GM12892 (cell line): ENCODE measurements at regions not wholly inside any gene's neighbourhood (a gene's known extent, or its start where the extent isn't known, plus 50 kb on each side); places are given as distances from the start of the nearest gene placed in this dataset.

Source experiments
- DNase-seq: peaks from one replicate; pipeline ENCODE4 v3.0.0; 2011; ENCODE audit not compliant: insufficient read length
- FAIRE-seq: peaks from 2 replicates; lab custom pipeline; 2011; peaks lifted over from hg19 to GRCh38; lab: Jason Lieb, UNC
- POLR2A ChIP-seq: IDR thresholded peaks from 2 replicates; pipeline ENCODE4 v1.6.1; 2011; ENCODE audit warnings: low read depth, low read length, control low read depth
- POLR2AphosphoS5 ChIP-seq: IDR thresholded peaks from 2 replicates; pipeline ENCODE4 v1.6.1; 2011; ENCODE audit warnings: low read depth, low read length, control low read depth
- TAF1 ChIP-seq: IDR thresholded peaks from 2 replicates; pipeline ENCODE4 v1.6.1; 2011; ENCODE audit warnings: low read depth, mild to moderate bottlenecking, control low read depth, low read length, borderline replicate concordance

- FAIRE-seq, result no peak
These were observed 78.1 kb downstream of the SCG2 start for GRCh38 chr2:223524066-223524465.

DNA sequence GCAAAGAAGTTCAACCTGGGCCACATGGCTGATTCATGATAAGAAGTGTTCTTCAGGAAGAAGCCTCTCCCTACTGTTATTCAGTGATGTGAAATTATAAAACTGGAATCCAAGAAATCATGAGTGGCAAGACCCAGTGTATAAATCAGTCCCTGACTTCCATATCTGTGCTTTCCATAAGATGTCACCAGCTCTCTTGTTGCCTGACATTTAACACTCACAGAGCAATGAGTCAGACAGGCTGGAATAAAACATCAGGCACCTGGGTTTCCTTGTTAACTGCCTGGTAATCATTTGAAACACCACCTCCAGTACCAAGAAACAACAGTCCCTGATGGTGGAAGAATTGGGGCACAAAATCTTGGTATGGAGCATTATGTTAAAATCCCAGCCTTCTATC is 76.1 kb downstream of the SCG2 start:
- FAIRE-seq (no peak), DNase-seq (no peak)
- TF ChIP-seq POLR2A (no peak), TAF1 (no peak), POLR2AphosphoS5 (no peak)

More at GRCh38 chr2:223524066-223524465, 78.1 kb downstream of the SCG2 start:
- TF ChIP-seq POLR2AphosphoS5, result no peak
- TF ChIP-seq TAF1, result no peak
- TF ChIP-seq POLR2A, result no peak
- DNase-seq, result no peak

GRCh38 chr2:223528036-223528435 is 74.1 kb downstream of the SCG2 start:
- DNase-seq (no peak), FAIRE-seq (no peak)
- no peak for TF ChIP-seq TAF1
- no peak for TF ChIP-seq POLR2AphosphoS5
- TF ChIP-seq POLR2A, result no peak

DNA sequence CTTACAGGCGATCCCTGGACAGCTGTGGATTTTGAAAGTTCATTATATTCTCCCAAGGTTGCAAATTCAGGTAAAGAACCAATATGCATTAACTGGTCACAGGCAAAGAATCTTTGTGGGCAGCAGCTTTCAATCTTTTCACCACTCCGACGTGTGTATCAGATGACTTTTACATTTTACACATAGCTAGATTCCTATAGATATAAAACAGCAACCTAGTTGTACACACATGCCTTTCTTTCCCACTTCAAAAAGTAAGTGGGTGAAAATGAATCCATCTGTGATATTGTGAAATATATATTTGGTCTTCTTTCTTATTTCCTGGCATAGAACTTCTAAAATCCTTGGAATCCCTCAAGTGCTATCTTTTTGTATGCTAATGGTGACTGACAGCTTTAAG is 72.5 kb downstream of the SCG2 start:
- FAIRE-seq, result no peak
- TF ChIP-seq TAF1 (no peak), POLR2AphosphoS5 (no peak), POLR2A (no peak)
- no peak for DNase-seq

DNA sequence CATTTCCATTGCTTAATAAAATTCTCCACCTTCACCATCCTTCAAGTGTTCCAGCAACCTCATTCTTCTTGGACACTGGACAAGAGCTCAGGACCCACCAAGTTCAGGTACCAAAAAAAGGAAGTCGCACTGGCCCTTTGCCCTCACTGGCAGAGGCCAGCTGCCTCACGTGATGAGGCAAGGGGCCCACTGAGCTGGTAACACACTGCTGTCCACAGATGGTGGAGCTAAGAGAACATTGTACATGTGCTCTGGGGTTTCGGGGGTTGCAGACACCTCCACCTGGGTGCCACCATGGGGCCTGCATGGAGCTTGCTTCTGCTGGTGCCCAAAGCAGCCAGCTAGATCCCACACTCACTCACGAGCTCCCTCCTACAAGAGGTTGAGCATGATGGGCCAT is 71.3 kb downstream of the SCG2 start:
- no peak for FAIRE-seq
- TF ChIP-seq POLR2A, result no peak
- TF ChIP-seq TAF1, result no peak
- TF ChIP-seq POLR2AphosphoS5, result no peak
- DNase-seq, result no peak

- TF ChIP-seq POLR2AphosphoS5 (no peak), POLR2A (no peak), TAF1 (no peak)
- FAIRE-seq, result no peak
- DNase-seq, result no peak
These were observed 70.0 kb downstream of the SCG2 start for GRCh38 chr2:223532161-223532560.

DNA sequence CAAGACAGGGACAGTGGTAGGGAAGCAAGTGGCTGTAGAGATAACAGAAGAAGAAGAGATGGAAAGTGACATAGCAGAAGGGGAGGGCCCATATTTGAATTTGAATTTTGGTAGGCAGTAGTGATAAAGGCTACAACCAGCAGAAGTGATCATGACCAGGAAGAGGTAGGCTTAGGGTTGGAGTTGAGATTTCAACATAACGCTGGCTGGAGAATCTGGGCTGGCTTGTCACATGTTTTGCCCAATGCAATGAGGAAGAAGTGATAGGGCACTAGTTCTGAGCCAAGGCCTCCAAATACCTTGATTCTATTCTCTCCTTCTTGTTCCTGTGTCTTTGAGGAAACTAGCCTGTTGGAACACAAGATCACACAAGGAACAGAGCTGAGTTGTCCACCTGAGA is 69.4 kb downstream of the SCG2 start:
- TF ChIP-seq POLR2A (no peak), TAF1 (no peak), POLR2AphosphoS5 (no peak)
- DNase-seq, result no peak

GRCh38 chr2:223536546-223536945 is 65.6 kb downstream of the SCG2 start:
- no peak for TF ChIP-seq POLR2AphosphoS5
- TF ChIP-seq TAF1, result no peak
- no peak for TF ChIP-seq POLR2A
- DNase-seq (no peak), FAIRE-seq (no peak)

More for the DNA sequence above, 69.4 kb downstream of the SCG2 start:
- no peak for FAIRE-seq

DNA sequence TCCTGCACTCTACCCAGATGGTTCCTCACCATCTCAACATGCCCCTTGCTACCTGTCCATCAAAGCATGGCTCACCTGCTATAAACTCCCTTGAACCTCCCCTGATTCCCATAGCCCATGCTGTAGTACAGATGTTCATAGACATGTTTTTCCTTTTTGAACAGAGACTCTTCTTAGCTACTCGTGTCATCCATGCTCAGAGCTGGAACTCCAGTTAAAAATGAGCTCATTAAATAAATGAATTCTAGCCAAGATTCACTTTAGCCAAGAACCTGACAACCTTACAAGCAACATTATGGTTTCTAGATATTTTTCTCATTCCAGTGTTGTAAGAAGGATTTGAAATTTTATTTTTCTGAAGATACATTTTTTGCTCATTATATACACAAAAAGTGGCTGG is 65.0 kb downstream of the SCG2 start:
- FAIRE-seq, result no peak
- DNase-seq, result no peak

GRCh38 chr2:223537651-223538601 is 64.2 kb downstream of the SCG2 start:
- no peak for DNase-seq
- TF ChIP-seq TAF1, result no peak
- no peak for TF ChIP-seq POLR2AphosphoS5
- no peak for TF ChIP-seq POLR2A
- FAIRE-seq, result no peak

More for the DNA sequence above, 65.0 kb downstream of the SCG2 start:
- TF ChIP-seq TAF1 (no peak), POLR2A (no peak), POLR2AphosphoS5 (no peak)

DNA sequence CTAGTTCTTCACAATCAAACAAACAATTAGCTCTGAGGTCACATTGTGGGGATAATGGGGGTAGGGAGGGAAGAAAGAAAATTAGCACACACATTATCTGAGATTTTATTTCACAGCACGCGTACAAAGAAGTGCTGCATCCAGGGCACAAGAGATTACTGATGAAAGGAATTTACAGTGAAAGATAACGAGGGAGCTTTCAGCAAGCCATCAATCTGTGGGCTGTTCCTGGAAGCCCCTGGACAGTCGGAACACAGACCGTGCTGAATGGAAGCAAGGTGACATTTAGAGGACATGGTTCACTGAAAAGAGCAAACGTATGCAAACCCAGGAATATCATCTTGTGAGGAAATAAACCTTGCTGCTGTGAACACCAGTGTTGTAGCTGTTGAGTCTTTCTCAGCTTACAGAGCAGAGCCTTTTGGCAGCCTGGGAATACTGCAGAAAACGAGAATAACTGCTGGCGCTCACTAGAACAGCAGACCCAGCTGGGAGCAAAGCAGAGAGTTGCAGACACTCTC is 63.2 kb downstream of the SCG2 start:
- no peak for TF ChIP-seq POLR2A
- FAIRE-seq, result no peak
- no peak for DNase-seq

GRCh38 chr2:223541546-223541945 is 60.6 kb downstream of the SCG2 start:
- TF ChIP-seq POLR2AphosphoS5 (no peak), TAF1 (no peak), POLR2A (no peak)
- no peak for FAIRE-seq
- DNase-seq, result no peak
